ENCODE measurements at regions not wholly inside any gene's neighbourhood (a gene's known extent, or its start where the extent isn't known, plus 50 kb on each side); places are given as distances from the start of the nearest gene placed in this dataset.

DNA sequence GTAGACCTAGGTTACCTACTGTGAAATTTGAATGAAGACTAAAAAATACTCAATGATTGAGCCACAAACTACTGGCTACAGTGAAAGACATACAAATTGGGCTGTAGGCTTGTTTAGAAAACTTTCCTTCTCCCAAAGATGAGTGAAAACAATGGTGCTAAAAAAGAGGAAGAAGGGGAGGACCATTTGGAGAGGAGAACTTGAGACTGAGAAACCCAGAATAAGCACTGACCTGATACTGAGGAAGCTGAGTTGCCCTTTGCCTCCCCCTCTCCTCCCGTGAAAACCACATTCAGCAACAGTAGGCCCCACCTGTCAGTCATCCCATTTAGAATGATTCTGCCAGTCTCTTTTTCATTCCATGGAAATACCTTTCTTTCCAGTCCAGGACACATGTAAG lies 484.0 kb upstream of the TGFBR2 start:
- no peak overlapping the region for H2AFZ ChIP-seq (ENCODE audit: control insufficient read depth, low read length)
- H3K27me3 ChIP-seq (ENCODE audit: control insufficient read depth, extremely low read depth, insufficient read depth, low read length), result no peaks in the 10 kb centered on the region
- dilution Hi-C loops (cut with MboI; ENCODE audit: extremely low pct_ligation_motif_present, low sequenced_read_pairs), result no loop called here
- no peaks in the 10 kb centered on the region for H3K36me3 ChIP-seq (ENCODE audit: control insufficient read depth in 2 of 2, extremely low read depth in 1 of 2, insufficient read depth in 2 of 2, low read length in 2 of 2)
- FAIRE-seq, result no peak
- no peak for DNase-seq (ENCODE audit: low read depth, low spot score)
- H3K9me3 ChIP-seq (ENCODE audit: control insufficient read depth, low read depth, low read length), result no peaks in the 10 kb centered on the region
- no peaks in the 10 kb centered on the region for H3K79me2 ChIP-seq (ENCODE audit: control insufficient read depth, insufficient read depth, low read length)
- TF ChIP-seq, protein P1, sequence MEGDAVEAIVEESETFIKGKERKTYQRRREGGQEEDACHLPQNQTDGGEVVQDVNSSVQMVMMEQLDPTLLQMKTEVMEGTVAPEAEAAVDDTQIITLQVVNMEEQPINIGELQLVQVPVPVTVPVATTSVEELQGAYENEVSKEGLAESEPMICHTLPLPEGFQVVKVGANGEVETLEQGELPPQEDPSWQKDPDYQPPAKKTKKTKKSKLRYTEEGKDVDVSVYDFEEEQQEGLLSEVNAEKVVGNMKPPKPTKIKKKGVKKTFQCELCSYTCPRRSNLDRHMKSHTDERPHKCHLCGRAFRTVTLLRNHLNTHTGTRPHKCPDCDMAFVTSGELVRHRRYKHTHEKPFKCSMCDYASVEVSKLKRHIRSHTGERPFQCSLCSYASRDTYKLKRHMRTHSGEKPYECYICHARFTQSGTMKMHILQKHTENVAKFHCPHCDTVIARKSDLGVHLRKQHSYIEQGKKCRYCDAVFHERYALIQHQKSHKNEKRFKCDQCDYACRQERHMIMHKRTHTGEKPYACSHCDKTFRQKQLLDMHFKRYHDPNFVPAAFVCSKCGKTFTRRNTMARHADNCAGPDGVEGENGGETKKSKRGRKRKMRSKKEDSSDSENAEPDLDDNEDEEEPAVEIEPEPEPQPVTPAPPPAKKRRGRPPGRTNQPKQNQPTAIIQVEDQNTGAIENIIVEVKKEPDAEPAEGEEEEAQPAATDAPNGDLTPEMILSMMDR (optimal IDR thresholded peaks at IDR 0.05 in 1 of 3, IDR thresholded peaks at IDR 0.05 in 1 of 3, conservative IDR thresholded peaks at IDR 0.05 in 1 of 3; ENCODE audit: extremely low read depth in 1 of 3, insufficient read depth in 2 of 3, low read length in 3 of 3), result no peak
- TF ChIP-seq EZH2 (IDR thresholded peaks at IDR 0.05; ENCODE audit: low read length), result no peak
- H3K27ac ChIP-seq (ENCODE audit: control insufficient read depth, insufficient read depth, low read length), result no peak overlapping the region
- no peak overlapping the region for H3K4me2 ChIP-seq (ENCODE audit: control insufficient read depth, extremely low read depth, insufficient read depth, low read depth, low read length)
- no peak overlapping the region for H3K4me3 ChIP-seq (ENCODE audit: control insufficient read depth in 2 of 3, extremely low read depth in 1 of 3, insufficient read depth in 2 of 3, low read depth in 1 of 3, low read length in 3 of 3)
- no peak overlapping the region for H3K9ac ChIP-seq (ENCODE audit: control insufficient read depth, extremely low read depth, insufficient read depth, low read length)
- no peaks in the 10 kb centered on the region for H3K4me1 ChIP-seq (ENCODE audit: control insufficient read depth, extremely low read depth, insufficient read depth, low read length)
- no peaks in the 10 kb centered on the region for H4K20me1 ChIP-seq (ENCODE audit: control insufficient read depth, extremely low read depth, insufficient read depth, low read length)
- no peaks in the 10 kb centered on the region for H3K9me1 ChIP-seq (ENCODE audit: control insufficient read depth, extremely low read depth, insufficient read depth, low read length)

DNA sequence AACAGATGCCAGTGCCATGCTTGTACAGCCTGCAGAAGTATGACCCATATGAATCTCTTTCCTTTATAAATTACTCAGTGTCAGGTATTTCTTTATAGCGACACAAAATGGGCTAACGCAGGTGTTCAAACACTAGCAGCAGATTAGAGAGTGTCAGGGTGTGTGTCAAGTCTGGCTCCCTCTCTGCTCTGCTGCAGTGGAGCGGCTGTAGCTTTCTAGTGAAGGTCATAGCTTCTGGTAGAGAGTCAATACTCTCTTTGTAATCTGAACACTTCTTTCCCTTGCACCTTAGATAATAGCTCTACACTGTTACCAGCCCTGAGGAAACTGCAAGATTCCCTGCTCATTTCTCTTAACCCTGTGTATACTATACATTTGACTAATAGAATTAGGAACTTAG lies 483.2 kb upstream of the TGFBR2 start:
- Histone ChIP-seq H3K36me3 (ENCODE audit: control insufficient read depth in 2 of 2, extremely low read depth in 1 of 2, insufficient read depth in 2 of 2, low read length in 2 of 2) (no peaks in the 10 kb centered on the region), H3K4me3 (ENCODE audit: control insufficient read depth in 2 of 3, extremely low read depth in 1 of 3, insufficient read depth in 2 of 3, low read depth in 1 of 3, low read length in 3 of 3) (no peak overlapping the region), H3K4me1 (ENCODE audit: control insufficient read depth, extremely low read depth, insufficient read depth, low read length) (no peaks in the 10 kb centered on the region), H3K9ac (ENCODE audit: control insufficient read depth, extremely low read depth, insufficient read depth, low read length) (no peak overlapping the region), H3K9me1 (ENCODE audit: control insufficient read depth, extremely low read depth, insufficient read depth, low read length) (no peaks in the 10 kb centered on the region), H3K4me2 (ENCODE audit: control insufficient read depth, extremely low read depth, insufficient read depth, low read depth, low read length) (no peak overlapping the region), H3K9me3 (ENCODE audit: control insufficient read depth, low read depth, low read length) (no peaks in the 10 kb centered on the region), H3K27ac (ENCODE audit: control insufficient read depth, insufficient read depth, low read length) (no peak overlapping the region), H4K20me1 (ENCODE audit: control insufficient read depth, extremely low read depth, insufficient read depth, low read length) (no peaks in the 10 kb centered on the region), H3K79me2 (ENCODE audit: control insufficient read depth, insufficient read depth, low read length) (no peaks in the 10 kb centered on the region), H2AFZ (ENCODE audit: control insufficient read depth, low read length) (no peak overlapping the region), H3K27me3 (ENCODE audit: control insufficient read depth, extremely low read depth, insufficient read depth, low read length) (no peaks in the 10 kb centered on the region)
- dilution Hi-C loops (cut with MboI; ENCODE audit: extremely low pct_ligation_motif_present, low sequenced_read_pairs), result no loop called here
- TF ChIP-seq EZH2 (IDR thresholded peaks at IDR 0.05; ENCODE audit: low read length), result no peak
- TF ChIP-seq, protein P1 (optimal IDR thresholded peaks at IDR 0.05 in 1 of 3, IDR thresholded peaks at IDR 0.05 in 1 of 3, conservative IDR thresholded peaks at IDR 0.05 in 1 of 3; ENCODE audit: extremely low read depth in 1 of 3, insufficient read depth in 2 of 3, low read length in 3 of 3), result no peak
- FAIRE-seq (no peak), DNase-seq (ENCODE audit: low read depth, low spot score) (no peak)
